Mammary epithelial cell (primary cell): ENCODE measurements at regions not wholly inside any gene's neighbourhood (a gene's known extent, or its start where the extent isn't known, plus 50 kb on each side); places are given as distances from the start of the nearest gene placed in this dataset.

Source experiments
- CTCF ChIP-seq, 2 donors: IDR thresholded peaks in 1 of 2; conservative IDR thresholded peaks in 1 of 2; 2 replicates each; pipeline ENCODE4 v1.5.1; 2011 to 2012; ENCODE audit warnings: inconsistent platforms in 2 of 2, low read length in 2 of 2, mild to moderate bottlenecking in 2 of 2, control low read depth in 1 of 2, low read depth in 1 of 2; ENCODE audit not compliant: insufficient read depth in 1 of 2; ENCODE audit errors: extremely low read depth in 1 of 2
- EZH2 ChIP-seq: IDR thresholded peaks from 2 replicates; pipeline ENCODE4 v1.6.1; 2012; ENCODE audit warnings: low read length, inconsistent platforms, borderline replicate concordance

GRCh38 chr20:60812561-60812960, 439.5 kb upstream of the CDH4 start:
- TF ChIP-seq CTCF (conservative IDR thresholded peaks at IDR 0.05 in 1 of 2, IDR thresholded peaks at IDR 0.05 in 1 of 2; ENCODE audit: extremely low read depth in 1 of 2, insufficient read depth in 1 of 2, low read depth in 1 of 2, low read length in 2 of 2) (no peak), EZH2 (no peak)
